Skin epidermis (tissue), 12 donors: ENCODE measurements at regions not wholly inside any gene's neighbourhood (a gene's known extent, or its start where the extent isn't known, plus 50 kb on each side); places are given as distances from the start of the nearest gene placed in this dataset.

ENCODE experiments used
- H3K27ac ChIP-seq, 21 experiments: fragments of 200-600 bp; sonication (generic) in 11 of 21; one replicate each; pipeline ENCODE4 v1.5.0; 2020; ENCODE audit warnings: mild to moderate bottlenecking in 3 of 21, inconsistent platforms in 2 of 21, moderate library complexity in 2 of 21
- H3K4me3 ChIP-seq, 7 experiments: fragments of 200-600 bp; sonication (generic) in 2 of 7; one replicate each; pipeline ENCODE4 v1.5.0; 2020; ENCODE audit warnings: inconsistent platforms in 2 of 7, mild to moderate bottlenecking in 2 of 7, moderate library complexity in 1 of 7

GRCh38 chr5:175305251-175305650 is 138.7 kb downstream of the DRD1 start:
- Histone ChIP-seq H3K4me3 (no peak overlapping the region), H3K27ac (no peak overlapping the region)

- no peak overlapping the region for H3K27ac ChIP-seq
- no peak overlapping the region for H3K4me3 ChIP-seq
These were observed 153.6 kb downstream of the DRD1 start for GRCh38 chr5:175290379-175290778.

GRCh38 chr5:175288048-175288621 is 155.8 kb downstream of the DRD1 start:
- Histone ChIP-seq H3K27ac (no peak overlapping the region), H3K4me3 (no peak overlapping the region)

GRCh38 chr5:175286981-175287380 is 157.0 kb downstream of the DRD1 start:
- Histone ChIP-seq H3K27ac (no peak overlapping the region), H3K4me3 (no peak overlapping the region)

GRCh38 chr5:175285261-175285660 is 158.7 kb downstream of the DRD1 start:
- Histone ChIP-seq H3K27ac (no peak overlapping the region), H3K4me3 (no peak overlapping the region)

- no peak overlapping the region for H3K4me3 ChIP-seq
- no peak overlapping the region for H3K27ac ChIP-seq
These were observed 159.2 kb downstream of the DRD1 start for GRCh38 chr5:175284806-175285205.

GRCh38 chr5:175282611-175283225 is 161.3 kb downstream of the DRD1 start:
- Histone ChIP-seq H3K27ac (no peak overlapping the region), H3K4me3 (no peak overlapping the region)

- no peak overlapping the region for H3K4me3 ChIP-seq
- no peak overlapping the region for H3K27ac ChIP-seq
These were observed 162.3 kb downstream of the DRD1 start for GRCh38 chr5:175281714-175282113.

- no peak overlapping the region for H3K27ac ChIP-seq
- no peak overlapping the region for H3K4me3 ChIP-seq
These were observed 162.7 kb downstream of the DRD1 start for GRCh38 chr5:175281257-175281656.

GRCh38 chr5:175279506-175279905 is 164.5 kb downstream of the DRD1 start:
- no peak overlapping the region for H3K27ac ChIP-seq
- no peak overlapping the region for H3K4me3 ChIP-seq

- Histone ChIP-seq H3K4me3 (no peak overlapping the region), H3K27ac (no peak overlapping the region)
These were observed 168.2 kb downstream of the DRD1 start for GRCh38 chr5:175275748-175276147.

GRCh38 chr5:175275097-175275496 is 168.9 kb downstream of the DRD1 start:
- Histone ChIP-seq H3K27ac (no peak overlapping the region), H3K4me3 (no peak overlapping the region)

- no peak overlapping the region for H3K4me3 ChIP-seq
- no peak overlapping the region for H3K27ac ChIP-seq
These were observed 169.8 kb downstream of the DRD1 start for GRCh38 chr5:175274171-175274570.

- Histone ChIP-seq H3K4me3 (no peak overlapping the region), H3K27ac (no peak overlapping the region)
These were observed 179.6 kb downstream of the DRD1 start for GRCh38 chr5:175264406-175264805.

GRCh38 chr5:175263776-175264175 is 180.2 kb downstream of the DRD1 start:
- Histone ChIP-seq H3K4me3 (no peak overlapping the region), H3K27ac (no peak overlapping the region)

- Histone ChIP-seq H3K27ac (no peak overlapping the region), H3K4me3 (no peak overlapping the region)
These were observed 182.5 kb downstream of the DRD1 start for GRCh38 chr5:175261526-175261925.

- Histone ChIP-seq H3K4me3 (no peak overlapping the region), H3K27ac (no peak overlapping the region)
These were observed 182.9 kb downstream of the DRD1 start for GRCh38 chr5:175261037-175261436.

- Histone ChIP-seq H3K4me3 (no peak overlapping the region), H3K27ac (no peak overlapping the region)
These were observed 186.2 kb downstream of the DRD1 start for GRCh38 chr5:175257847-175258194.

GRCh38 chr5:175257128-175257846 is 186.7 kb downstream of the DRD1 start:
- Histone ChIP-seq H3K4me3 (no peak overlapping the region), H3K27ac (no peak overlapping the region)

- Histone ChIP-seq H3K4me3 (no peak overlapping the region), H3K27ac (no peak overlapping the region)
These were observed 189.8 kb downstream of the DRD1 start for GRCh38 chr5:175254155-175254554.

GRCh38 chr5:175253597-175253996 is 190.4 kb downstream of the DRD1 start:
- H3K4me3 ChIP-seq = no peak overlapping the region
- no peak overlapping the region for H3K27ac ChIP-seq
